IPS DF 4.7 (cell line): ENCODE measurements at regions not wholly inside any gene's neighbourhood (a gene's known extent, or its start where the extent isn't known, plus 50 kb on each side); places are given as distances from the start of the nearest gene placed in this dataset.

Experiments used
- DNase-seq: peaks from one replicate; pipeline ENCODE4 v3.0.0-alpha.2; 2013; ENCODE audit warnings: low spot score; ENCODE audit errors: extremely low read depth

DNA sequence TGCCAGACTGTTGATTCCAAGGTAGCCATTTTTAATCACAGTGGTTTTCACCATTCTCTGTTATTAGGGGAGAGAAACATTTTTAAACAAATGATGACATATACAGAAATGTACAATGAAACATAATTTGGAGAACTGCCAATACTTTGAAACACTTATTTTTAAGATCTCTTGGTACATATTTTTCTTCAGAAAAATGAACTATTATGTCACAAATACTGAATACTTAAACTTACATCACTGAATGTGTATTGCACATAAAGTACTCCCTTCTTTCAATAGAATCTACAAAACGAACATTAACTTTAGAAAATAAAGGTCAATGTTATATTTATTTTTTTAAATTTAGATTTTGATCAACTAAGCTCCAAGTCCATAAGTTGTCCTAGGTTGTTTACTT, 71.7 kb upstream of the CPNE8 start:
- no peak for DNase-seq

DNA sequence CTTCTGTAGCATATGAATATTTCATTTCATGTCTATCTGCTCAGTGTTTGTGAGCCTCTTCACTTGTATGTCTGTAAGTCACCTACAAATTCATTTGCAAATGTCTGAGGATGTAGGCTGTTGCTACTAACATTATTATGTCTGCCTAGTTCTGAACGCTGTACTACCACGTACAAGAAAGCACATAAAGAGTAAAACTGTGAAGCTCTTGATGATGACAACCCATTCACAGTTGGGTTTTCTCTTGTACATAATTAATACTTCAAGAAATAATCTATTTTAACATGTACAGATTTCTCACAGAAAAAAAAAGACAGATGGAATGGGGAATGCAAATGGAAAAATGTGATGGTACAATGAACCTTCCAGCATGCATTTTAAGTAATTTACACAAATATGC, 64.3 kb upstream of the CPNE8 start:
- DNase-seq, result no peak

DNA sequence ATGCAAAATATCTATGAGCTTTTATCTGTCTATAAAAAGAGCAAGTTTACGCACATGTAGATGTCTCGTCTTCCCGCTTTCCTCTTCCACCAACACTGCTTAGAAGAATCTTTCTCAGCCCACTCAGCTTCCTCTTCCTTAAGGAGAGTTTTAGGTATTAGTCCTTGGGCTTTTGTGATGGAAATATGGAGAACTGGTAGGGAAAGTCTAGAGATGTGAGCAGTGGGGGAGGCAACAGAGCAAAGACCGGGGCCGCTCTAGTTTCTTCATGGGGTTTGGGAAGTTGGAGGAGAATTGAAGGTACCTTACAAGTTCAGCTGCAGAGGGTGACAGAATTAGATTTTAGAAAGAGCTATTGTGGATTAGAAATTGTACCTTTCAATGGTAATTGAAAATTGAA, 56.3 kb upstream of the CPNE8 start:
- DNase-seq, result no peak

DNA sequence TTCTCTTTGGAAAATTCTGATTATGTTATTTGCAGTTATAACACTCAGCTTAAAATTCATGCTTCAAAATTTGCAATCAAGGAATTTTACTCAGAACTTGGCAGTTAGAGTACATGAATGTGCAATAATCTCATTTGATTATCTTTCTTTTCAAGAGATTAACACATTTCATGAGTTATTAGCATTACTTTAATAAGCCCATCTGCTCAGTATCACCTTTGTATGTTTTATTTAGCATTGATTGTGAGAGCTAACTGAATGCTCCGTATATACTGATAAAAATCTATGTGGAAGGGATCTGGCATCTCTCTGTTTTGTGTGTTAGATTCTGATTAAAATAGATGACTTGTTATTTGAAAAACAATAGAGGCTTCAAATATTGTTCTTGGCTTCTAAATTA, 55.6 kb upstream of the CPNE8 start:
- DNase-seq, result no peak

DNA sequence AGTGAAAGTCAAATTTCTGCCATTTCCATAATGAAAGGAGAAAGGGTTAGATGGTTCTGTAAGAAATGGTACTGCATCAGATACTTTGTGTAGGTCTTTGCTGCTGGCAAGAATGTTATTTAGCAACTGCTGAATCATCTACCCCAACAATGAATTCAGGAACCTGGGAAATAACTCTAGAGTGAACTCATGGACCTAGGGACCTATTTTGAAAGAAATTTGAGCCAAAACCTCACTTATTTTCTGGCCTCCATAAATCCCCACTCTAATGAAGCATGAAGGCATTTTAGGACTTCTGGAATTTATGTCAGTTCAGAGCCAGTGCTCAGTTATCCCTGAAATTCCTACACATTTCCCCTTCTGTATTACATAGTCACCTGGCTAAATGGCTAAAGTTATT, 50.9 kb upstream of the CPNE8 start:
- DNase-seq, result no peak
